ACHN (cell line): ENCODE measurements at regions not wholly inside any gene's neighbourhood (a gene's known extent, or its start where the extent isn't known, plus 50 kb on each side); places are given as distances from the start of the nearest gene placed in this dataset.

Experiments used
- DNase-seq: peaks from one replicate; pipeline ENCODE4 v3.0.0-alpha.2; 2015
- in situ Hi-C: cut with HindIII; loops from 2 replicates; pipeline ENCODE4 v1.10.0; 2017; ENCODE audit warnings: low sequenced_read_pairs, low pct_ligation_motif_present, low pct_unique_long_range_greater_than_20kb

DNA sequence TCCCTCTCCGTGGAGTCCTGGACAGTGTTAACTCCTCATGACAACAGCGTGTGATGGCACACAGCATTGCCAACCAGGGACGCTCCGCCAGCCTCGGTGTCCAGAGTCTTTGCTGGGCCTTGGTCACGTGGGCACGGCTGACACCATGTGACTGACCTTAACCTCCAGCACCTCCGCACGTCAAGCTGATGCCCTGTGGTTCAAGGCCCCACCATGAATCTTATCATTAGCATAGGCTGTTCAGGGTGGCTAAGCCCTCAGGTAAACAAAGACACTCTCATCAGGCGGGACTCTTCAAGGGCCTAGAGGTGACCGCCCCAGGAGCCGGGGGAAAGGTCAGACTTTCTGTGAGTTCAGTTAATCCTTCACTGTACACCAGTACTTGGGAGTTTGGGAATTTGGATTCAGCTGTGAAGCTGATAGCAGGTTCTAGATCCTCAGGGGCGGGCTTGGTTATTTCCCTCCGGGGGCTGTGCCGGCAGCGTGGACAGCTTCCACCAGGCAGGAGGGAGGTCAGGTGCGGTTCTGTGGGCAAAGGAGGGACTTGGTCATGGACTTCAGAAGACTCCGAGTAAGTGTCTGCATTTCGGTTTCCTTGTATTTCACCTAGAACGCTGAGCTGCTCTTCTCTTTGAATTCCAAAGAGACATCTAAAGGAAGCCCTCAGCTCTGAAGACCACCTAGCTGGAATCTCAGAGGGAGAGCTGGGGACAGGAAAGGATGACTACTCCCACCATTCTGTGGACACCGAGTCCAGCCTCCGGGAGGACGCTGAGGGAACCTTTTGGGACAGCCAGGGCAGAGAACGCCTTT is 195.5 kb upstream of the CIBAR2 start:
- no peak for DNase-seq
- in situ Hi-C loops, result no loop called here

DNA sequence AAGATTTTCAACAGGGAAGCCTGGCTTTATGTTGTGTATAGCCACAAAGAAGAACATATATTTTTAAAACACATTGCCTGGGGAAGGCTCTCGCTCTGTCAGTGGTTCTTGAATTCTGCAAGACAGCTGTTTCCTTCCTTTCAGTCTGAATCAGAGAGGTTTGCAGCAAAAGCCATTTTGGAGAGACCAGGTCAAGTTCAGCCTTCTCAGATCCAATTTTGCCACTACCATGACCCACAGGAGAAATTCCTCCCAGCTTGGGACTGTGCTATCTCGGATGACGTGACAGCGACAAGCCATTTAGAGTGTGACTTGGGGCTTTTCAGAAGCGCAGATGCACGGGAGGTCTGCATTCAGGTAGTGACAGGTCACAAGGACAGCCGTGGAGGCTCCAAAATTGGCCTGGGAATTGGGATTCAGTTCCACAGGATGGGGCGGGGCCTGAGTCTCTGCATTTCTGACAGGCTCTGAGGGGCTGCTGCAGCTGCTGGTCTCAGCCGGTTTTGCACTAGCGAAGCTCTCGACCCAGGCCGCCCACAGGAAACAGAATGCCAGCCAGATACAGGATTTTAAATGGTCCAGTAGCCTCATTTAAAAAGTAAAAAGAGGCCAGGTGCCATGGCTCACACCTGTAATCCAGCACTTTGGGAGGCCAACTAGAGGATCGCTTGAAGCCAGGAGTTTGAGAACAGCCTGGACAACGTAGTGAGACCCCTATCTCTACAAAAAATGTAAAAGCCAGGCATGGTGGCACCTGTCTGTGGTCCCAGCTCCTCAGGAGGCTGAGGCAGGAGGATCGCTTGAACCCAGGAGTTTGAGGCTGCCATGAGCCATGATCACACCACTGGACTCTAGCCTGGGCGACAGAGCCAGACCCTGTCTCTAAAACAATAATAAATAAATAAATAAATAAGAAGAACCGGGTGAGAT is 196.6 kb upstream of the CIBAR2 start:
- DNase-seq, result no peak
- in situ Hi-C loops, result no loop called here

DNA sequence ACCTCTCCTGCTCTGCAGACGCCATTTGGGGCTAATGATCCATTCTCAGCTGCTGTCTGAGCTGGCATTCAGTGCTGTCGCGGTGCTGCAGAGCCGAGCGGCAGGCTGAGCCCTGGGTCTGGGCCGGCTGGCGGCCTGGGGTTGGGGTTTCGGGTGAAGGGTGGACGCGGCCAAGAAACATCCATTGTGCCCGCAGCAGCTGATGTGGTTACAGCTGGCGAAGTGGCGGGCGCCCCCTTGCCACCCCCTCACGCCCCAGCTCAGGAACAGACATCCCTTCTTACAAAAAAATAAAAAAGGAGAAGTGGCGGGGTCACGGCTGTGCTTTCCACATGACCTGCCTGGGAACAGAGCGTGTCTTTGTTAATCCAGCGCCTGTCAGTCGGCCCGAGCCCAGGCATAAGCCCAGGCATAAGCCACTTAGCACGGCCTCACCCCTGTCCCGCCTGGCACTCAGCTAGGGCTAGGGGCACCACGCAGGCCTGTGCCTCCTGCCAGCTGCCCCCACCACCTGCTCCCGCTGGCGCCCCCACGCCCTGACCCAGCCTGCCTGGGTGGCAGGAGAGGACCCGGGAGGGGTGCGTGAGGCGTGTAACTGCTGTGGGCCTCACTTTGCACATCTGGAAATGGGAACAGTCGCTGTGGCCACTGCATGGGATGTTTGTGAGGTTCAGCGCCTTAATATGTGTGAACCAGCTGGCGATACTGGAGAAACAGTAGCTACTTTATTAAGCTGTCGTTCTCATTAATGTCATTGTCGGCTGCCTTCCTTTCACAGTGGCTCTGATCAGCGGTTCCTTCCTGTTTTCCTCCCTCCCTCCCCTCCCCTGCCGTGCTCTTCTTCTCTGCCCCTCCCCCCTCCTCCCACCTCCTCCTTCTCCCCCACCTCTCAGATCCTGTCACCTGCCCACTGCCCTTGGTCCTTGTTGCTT is 197.7 kb upstream of the CIBAR2 start:
- DNase-seq, result no peak
- in situ Hi-C loops, result no loop called here

DNA sequence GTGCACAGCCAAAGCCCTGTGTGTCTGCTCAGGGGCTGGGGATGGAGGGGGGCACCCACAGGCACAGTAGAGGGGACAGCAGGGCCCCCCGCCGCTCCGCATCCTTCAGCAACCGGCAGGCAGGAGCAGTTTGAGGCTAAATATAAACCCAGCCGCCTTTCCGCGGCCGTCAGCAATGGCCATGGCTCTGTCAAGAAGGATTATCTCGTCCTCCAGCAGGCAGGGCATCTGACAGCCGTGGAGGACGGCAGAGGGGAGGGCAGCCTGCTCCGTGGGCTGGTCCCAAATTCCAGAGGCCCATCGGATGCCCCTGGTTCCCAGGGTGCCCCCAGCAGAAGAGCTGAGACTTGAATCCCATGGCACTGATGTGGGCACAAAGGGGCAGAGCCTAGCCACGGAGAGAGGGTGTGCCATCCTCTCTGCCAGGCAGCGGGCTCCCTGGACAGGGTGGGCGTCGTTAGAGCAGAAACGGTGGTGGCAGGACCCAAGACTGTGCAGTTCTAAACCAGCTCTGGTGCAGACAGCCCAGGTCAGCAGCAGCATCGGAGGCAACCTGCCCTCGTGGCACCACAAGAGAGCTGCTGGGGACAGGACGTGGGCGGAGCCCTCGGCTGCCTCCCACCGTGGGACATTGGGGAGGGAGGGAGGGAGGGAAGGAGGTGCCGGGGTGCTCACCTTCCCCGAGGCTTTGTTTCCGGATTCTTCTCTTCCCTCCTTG is 198.8 kb upstream of the CIBAR2 start:
- in situ Hi-C loops, result no loop called here
- DNase-seq, result no peak

DNA sequence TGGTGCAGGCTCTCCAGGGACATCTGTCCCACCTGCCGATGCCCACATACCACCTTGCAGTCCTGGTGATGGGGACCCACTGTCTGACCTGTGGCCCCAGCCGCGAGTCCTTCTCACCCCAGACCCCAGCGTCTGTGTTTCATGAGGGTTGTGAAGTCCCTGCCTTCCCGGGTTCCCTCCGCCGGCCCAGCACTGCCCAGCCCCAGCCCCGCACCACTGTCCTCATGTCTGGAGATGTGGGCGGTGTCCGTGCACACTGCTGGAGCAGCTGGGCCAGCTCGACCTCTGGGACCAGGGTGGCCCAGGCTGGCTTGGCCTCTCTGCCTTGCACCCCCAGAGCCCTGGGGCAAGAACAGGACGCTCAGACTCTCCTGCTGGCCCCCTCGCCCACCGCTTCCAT is 199.5 kb upstream of the CIBAR2 start:
- in situ Hi-C loops, result no loop called here
- no peak for DNase-seq

DNA sequence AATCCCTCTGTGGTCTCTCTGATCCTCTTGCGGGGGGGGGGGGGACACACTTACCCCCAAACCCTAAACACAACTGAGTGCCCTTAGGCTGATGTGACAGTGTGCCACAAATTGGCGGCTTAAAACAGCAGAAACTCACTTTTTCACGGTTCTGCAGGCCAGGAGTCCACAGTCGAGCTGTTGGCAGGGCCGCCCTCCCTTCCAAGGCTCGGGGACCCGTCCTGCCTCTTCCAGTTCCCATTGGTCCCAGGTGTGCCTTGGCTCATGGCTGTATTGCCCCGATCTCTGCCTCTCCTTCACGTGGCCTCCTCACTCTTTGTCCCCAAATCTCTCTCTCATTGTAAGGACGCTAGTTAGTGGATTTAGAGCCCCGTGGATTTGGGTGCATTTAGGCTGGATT is 199.9 kb upstream of the CIBAR2 start:
- in situ Hi-C loops, result no loop called here
- no peak for DNase-seq

DNA sequence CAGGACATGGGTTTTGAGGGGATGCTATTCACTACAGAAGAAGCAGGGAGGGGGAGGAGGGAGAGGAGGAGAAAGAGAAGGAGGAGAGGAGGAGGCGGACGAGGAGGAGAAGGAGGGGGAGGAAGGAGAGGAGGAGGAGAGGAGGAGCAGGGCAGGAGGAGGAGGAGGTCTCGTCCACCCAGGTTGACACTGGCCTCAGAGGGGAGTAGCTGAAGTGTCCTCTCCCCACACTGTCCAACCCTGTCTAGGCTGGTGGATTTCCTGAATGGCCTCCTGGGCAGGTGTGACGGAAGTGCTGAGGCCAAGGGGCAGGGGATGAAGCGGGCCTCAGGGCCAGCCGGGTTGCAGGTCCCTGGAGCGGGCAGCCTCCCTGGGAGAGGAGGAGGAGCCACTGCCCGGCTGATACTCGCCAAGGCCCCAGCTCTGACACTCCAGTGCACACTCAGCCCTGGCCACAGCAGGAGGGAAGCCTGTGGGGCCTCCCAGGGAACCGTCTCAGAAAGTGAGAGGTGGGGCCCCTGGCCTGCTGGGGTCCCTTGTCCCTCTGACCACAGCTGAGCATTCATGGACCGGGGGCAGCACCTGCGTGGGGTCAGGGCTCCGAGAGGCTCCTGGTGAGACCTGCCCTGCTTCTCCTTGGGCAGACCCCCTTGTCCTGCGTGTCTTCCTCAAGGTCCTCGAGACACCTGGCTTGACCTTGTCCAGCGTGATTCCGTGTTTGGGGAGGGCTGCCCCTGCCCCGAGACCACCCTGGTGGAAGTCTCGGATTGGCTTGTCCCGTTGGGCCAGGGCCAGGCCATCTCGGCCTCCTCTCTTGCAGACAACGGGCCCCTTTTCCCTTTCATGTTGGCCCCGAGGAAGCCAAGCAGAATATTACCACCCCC is 200.6 kb upstream of the CIBAR2 start:
- no peak for DNase-seq
- in situ Hi-C loops, result no loop called here

DNA sequence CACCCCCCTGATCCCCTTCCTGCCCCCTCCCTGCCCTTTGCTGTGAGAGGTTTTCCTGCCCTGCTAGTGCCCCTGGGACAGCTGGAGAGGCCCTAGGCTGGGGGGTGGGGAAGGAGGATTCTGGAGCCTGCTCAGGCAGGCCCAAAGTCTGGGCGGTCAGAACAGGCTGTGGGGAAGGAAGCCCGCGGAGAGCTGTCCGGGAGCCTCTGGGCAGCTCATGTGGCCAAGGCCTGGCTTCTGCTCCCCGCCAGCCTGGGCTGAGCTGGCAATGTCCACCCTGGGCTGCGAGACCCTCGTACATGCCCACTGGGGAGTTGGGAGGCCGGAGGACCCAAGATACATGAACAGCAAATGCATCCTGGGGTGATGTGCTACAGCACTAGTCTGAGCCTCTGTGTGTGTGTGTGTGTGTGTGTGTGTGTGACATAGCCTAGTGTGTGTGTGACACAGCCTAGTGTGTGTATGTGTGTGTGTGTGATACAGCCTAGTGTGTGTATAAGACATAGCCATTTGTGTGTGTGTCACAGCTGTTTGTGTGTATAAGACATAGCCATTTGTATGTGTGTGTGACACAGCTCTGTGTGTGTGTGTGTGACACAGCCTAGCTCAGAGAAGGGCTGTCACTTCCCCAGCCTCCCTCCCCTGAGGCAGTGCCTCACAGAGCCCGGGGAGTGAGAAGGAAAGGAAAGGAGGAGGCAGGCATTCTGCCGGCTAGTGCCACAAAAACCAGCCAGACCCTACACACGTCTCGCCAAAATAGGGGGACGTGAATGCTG is 201.4 kb upstream of the CIBAR2 start:
- in situ Hi-C loops, result no loop called here
- DNase-seq, result no peak

DNA sequence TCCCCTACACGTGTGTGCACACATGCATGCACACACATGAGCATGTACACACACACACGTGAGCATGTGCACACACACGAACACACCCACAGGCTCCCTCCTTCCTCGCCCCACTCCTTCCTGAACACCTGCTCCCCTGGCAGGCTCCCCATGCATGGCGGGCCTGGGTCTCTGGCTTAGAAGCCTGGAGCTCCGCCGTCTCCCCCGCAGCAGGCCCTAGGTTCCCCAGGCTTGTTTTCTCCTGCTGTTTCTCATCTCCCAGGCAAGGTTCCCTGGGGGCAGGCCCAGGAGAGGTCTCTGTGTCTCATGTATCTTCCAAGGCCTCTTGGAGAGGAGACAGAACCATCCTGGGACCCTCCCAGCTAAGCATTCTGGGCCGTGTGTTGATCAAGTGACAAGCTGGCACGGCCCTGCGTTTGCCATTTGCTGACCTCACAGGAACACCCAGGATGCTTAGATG is 202.3 kb upstream of the CIBAR2 start:
- in situ Hi-C loops, result no loop called here
- DNase-seq, result no peak

DNA sequence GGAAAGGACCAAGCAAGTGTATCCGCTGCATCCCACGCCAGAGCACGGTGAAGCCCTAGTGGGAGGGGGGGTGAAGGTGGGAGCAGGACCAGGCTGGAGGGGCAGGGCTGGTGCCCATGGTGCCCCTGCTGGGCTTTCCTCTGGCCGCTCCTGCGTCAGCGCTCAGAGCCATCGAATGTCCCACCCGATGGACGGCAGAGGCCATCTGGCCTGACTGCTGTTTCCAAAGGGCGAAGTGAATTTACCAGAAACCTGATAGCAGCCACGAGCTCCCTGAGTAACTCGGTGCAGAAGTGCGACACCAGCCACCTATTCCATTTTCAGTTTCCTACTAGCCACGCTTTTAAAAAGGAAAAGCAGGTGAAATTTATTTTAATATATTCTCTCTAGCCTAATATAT is 203.6 kb upstream of the CIBAR2 start:
- in situ Hi-C loops, result no loop called here
- no peak for DNase-seq

DNA sequence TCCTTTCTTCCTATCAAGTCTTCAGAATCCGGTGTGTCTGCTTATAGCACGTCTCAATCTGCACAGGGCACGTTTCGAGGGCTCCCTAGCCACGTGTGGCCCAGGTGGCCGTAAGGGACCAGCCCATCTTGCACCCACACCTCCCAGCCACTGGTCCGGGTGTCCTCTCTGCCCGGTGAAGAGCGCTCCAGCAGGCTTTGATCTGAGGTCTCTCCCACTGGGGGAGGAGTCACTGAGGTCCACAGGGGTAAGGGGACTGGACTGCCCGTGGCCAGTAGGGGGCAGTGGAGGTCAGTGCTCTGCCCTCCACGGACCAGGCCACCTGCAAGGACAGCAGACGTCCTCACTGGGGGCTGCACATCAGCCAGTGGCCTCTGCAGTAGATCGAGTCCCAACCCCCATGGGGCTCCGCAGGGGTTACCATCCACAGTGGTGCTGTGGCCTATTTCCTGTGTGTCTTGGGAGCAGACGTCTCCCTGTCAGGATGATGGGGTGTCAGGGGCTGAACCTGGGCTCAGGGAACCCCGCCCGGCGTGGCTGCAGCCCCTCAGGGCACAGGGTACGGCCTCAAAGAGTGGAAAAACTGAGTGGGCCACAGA is 204.1 kb upstream of the CIBAR2 start:
- DNase-seq, result peak; percentile 75
- in situ Hi-C loops, result no loop called here

DNA sequence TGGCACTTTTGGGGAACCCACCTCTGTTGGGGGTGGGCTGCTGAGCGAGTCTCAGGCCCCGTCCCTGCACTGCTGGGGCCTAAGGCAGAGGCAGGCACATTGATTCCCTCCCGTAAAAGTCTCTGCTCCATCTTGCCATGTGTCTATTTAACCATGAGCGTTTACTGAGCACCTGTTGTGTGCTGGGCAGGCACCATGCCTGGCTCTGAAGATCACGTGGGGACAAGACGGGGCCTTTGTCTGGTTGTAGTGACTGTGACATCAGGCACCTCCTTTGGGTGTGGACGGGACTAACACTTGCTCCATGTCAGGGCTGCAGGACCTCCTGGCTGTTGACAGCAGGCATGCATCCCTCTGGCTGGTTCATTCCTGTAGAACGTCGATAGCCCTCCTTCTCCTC is 204.7 kb upstream of the CIBAR2 start:
- in situ Hi-C loops, result no loop called here
- DNase-seq, result no peak

DNA sequence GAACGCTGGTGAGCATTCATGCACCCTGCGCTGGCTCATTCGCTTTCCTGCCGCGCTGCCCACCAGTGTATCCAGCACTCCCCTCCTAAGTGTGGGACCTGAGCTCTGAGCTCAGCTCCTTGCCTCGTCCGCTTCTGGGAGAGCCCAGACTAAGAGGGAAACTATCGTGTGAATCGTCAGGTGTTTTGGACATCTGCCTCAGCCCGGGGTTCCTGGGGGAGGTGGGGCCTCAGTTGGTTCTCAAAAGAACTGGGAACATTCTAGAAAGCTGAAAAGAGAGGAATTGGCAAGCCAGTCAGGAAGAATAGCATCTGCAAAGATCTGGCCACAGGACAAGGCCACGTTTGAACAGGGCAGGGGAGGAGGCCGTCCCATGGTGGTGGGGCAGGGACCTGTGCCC is 205.4 kb upstream of the CIBAR2 start:
- no peak for DNase-seq
- in situ Hi-C loops, result no loop called here

DNA sequence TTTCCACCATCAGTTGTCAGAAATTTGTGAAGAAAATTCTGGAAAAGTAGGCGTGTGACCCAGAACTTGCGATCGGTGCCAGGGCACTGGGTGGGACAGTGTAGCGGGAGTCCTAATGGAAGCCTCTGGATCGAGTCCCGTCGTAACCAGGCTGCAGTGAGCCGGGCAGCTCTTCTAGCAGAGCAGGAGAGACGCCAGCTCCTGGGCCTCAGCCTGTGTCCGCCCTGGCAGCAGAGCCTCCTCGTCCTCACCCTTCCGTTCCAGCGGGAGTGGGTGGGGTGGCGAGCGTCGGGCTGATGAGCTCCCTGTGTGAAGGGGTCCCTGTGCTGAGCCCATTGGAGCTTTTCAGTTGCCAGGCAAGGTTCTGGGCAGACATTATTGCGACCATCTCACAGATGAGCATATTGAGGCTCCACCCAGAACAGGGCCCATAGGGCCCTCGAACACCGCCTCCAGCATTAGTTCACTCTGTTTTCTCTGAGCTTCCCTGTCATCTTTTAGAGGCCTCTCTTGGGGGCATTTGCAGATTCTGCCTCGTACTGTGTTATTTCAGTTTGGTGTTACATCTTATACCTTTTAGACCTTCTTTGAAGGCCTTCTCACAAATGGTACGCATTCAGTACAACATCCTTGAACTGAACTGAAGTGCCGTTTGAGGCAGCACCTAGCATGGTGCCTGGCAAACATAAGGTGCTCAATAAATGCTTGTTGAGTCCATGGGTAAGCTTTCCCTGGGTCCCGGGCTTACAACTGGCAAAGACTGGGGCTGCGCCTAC is 207.1 kb upstream of the CIBAR2 start:
- in situ Hi-C loops, result no loop called here

DNA sequence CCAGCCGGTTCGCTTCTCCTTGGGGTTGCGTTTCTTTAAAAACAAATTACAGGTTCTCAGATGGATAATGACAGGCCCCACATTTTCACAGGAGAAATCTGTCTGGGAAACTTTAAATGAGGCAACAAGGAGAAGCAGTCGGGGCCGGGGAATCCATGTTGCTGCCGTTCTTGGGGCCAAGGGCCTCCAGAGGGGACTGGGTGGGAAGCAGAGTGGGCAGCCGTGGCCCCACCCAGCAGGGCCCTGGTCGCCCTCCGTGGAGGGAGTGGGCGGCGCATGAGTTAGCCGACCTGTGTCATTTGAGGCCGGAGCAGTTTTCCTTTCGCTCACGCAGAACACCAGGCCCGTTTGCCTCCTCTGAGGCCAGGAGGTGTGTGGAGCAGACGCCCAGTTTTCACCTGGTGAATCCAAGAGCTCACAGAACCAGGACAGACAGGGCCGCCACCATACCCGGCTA is 207.7 kb upstream of the CIBAR2 start:
- DNase-seq, result no peak
- in situ Hi-C loops, result no loop called here

More for the DNA sequence above, 207.1 kb upstream of the CIBAR2 start:
- DNase-seq, result no peak
